Psoas muscle (tissue), 7 donors: ENCODE measurements at regions not wholly inside any gene's neighbourhood (a gene's known extent, or its start where the extent isn't known, plus 50 kb on each side); places are given as distances from the start of the nearest gene placed in this dataset.
"Not testable (repeated sequence)": the region's sequence is repeated elsewhere in the genome, so short reads cannot be mapped to it uniquely, and the experiment has no call there.

Source experiments
- ATAC-seq, 4 donors: fragments of 200-7000 bp; cut with Tn5 transposase; one replicate each; pipeline ENCODE4 v1.9.1; 2020; ENCODE audit warnings: moderate library complexity in 3 of 4, mild to moderate bottlenecking in 2 of 4
- DNase-seq, 2 donors: peaks; one replicate each; pipeline ENCODE4 v3.0.0-alpha.2; 2020
- H3K27ac ChIP-seq: fragments of 200-600 bp; one replicate; pipeline ENCODE4 v1.8.0; 2022
- H3K27me3 ChIP-seq, 3 donors: fragments of 200-600 bp in 1 of 3; one replicate each; pipeline versions ENCODE4 v1.6.1 to v1.8.0; 2013 to 2022; ENCODE audit warnings: low read length in 2 of 3, mild to moderate bottlenecking in 2 of 3, moderate library complexity in 1 of 3; ENCODE audit not compliant: insufficient read depth in 3 of 3
- H3K36me3 ChIP-seq, 2 donors: fragments of 200-600 bp in 1 of 2; one replicate each; pipeline versions ENCODE4 v1.6.1 to v1.8.0; 2013 to 2022; ENCODE audit warnings: low read depth in 1 of 2, mild to moderate bottlenecking in 1 of 2, moderate library complexity in 1 of 2; ENCODE audit not compliant: insufficient read depth in 1 of 2
- H3K4me1 ChIP-seq: fragments of 200-600 bp; one replicate; pipeline ENCODE4 v1.8.0; 2022
- H3K4me3 ChIP-seq: fragments of 200-600 bp; one replicate; pipeline ENCODE4 v1.8.0; 2022; ENCODE audit warnings: mild to moderate bottlenecking
- H3K9me3 ChIP-seq: fragments of 200-600 bp; one replicate; pipeline ENCODE4 v1.8.0; 2022
- WGBS, 3 donors: extraction: QIAGEN DNeasy Blood & Tissue Kit; methylation state at CpG; one replicate each; pipeline versions ENCODE4 v1.1.6 to v1.1.7; 2013; 5-methylcytosine and 5-hydroxymethylcytosine counted together
- intact Hi-C, 2 donors: fragments of 100-400 bp; cut with DNase I; formaldehyde crosslinking; loops; one replicate each; pipeline versions ENCODE4 v1.11.0 to v1.14.2; 2022
- TF ChIP-seq, protein P1 (sequence below): fragments of 200-600 bp; IDR thresholded peaks from one replicate; pipeline ENCODE4 v1.8.0; 2022; ENCODE audit warnings: antibody characterized with exemption
- donor health status: healthy with polysubstance abuse.
- donor health status: DM: no; HTN: no; CAD: no; lungs with moderate emphysema.
- donor health status: Bipolar disorder and iron deficiency.
- donor health status: healthy.
- donor health status: DM: yes; HTN: yes; CAD: no.
- donor health status: DM: no; HTN: no; CAD: no.
- donor health status: DM: yes; HTN: yes; CAD: no.

DNA sequence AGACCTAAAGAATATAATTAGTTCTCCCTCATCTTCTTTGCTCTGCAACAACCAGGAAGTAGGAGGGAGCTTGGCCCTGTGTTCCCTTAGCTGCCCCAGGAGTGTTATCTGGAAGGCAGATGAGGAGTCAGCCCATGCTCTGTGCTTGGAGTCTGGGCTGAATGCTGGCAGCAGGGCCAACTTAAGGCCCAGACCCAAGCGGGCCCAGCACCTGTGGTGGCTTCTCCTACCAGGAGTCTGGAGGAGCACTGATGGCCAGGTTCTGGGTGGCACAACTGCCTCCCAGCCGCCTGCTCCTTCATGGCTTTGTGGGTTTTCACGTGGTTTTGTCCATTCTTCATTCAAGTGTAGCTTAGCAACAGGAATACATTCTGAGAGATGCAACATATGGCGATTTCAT, 1910.7 kb upstream of the LRRTM1 start:
- intact Hi-C loops, result no loop called here
- WGBS, 3 donors, result 60 to 71% (median 68%) methylated on average over 4 of the region's 4 CpGs
- Histone ChIP-seq H3K4me1 (no peaks in the 10 kb centered on the region), H3K4me3 (no peak overlapping the region), H3K27me3 (no peaks in the 10 kb centered on the region), H3K36me3 (no peaks in the 10 kb centered on the region), H3K27ac (no peak overlapping the region), H3K9me3 (no peaks in the 10 kb centered on the region)
- ATAC-seq (no peak), DNase-seq (no peak)
- TF ChIP-seq, protein P1, sequence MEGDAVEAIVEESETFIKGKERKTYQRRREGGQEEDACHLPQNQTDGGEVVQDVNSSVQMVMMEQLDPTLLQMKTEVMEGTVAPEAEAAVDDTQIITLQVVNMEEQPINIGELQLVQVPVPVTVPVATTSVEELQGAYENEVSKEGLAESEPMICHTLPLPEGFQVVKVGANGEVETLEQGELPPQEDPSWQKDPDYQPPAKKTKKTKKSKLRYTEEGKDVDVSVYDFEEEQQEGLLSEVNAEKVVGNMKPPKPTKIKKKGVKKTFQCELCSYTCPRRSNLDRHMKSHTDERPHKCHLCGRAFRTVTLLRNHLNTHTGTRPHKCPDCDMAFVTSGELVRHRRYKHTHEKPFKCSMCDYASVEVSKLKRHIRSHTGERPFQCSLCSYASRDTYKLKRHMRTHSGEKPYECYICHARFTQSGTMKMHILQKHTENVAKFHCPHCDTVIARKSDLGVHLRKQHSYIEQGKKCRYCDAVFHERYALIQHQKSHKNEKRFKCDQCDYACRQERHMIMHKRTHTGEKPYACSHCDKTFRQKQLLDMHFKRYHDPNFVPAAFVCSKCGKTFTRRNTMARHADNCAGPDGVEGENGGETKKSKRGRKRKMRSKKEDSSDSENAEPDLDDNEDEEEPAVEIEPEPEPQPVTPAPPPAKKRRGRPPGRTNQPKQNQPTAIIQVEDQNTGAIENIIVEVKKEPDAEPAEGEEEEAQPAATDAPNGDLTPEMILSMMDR, result no peak

DNA sequence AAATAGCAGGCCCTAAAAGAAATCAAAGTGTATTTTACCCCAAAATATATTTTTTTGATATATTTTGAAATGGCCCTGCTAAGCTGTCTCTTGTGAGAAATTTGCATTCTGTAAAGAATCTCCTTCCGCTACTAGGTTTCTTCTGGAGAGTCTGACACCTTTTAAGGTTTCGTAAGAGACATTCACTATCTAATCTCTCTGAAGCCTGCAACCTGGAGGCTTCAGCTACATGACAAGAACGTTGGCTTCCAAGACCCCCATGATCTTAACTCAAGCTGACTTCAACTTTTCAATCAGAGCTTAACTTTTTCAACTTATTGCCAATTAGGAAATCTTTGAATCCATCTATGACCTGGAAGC, 1894.9 kb upstream of the LRRTM1 start:
- H3K9me3 ChIP-seq, result peaks cover 6% of the 10 kb centered on the region
- no peak overlapping the region for H3K27ac ChIP-seq
- TF ChIP-seq, protein P1, result no peak
- no peak overlapping the region for H3K4me3 ChIP-seq
- H3K4me1 ChIP-seq, result no peaks in the 10 kb centered on the region
- intact Hi-C loops, result no loop called here
- no peak for DNase-seq
- no peaks in the 10 kb centered on the region for H3K27me3 ChIP-seq
- no peak for ATAC-seq
- no peaks in the 10 kb centered on the region for H3K36me3 ChIP-seq
- WGBS, 3 donors, result 77 to 81% (median 80%) methylated on average over 3 of the region's 3 CpGs

DNA sequence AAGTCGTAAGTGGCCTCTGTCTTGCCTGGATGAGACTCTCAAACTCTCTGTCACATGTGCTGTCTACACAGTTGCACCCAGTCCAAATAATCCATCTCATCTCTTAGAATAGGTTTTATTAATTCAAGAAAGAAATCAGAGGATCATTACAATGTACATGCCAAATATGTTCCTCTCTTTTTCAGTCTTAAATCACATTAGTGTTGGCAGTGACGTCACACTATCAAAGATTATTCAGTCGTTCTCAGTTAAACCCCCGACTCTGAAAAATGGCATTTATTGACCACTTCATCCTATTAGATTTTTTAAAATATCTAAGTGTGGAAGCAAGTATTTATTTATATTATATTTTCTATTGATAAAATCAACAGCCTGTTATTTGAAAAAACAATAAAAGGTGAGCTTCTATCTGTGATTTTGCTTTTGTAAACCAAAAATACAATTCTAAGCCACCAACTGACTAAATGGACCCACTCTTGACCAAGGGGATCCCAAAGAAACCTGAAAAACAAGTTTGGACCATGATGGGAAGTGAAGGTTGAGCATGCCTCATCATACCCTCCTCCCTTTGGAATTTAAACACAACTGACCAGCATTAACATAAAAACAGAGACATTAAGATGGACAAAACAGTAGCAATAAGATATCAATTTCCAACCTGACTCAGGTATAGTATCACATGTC, 1894.4 kb upstream of the LRRTM1 start:
- ATAC-seq (no peak), DNase-seq (no peak)
- H3K27me3 ChIP-seq, result no peaks in the 10 kb centered on the region
- 83 to 92% (median 86%) methylated on average over 4 of the region's 4 CpGs for WGBS, 3 donors
- TF ChIP-seq, protein P1, result no peak
- H3K27ac ChIP-seq, result no peak overlapping the region
- H3K4me3 ChIP-seq, result no peak overlapping the region
- no peaks in the 10 kb centered on the region for H3K36me3 ChIP-seq
- H3K9me3 ChIP-seq, result peaks cover 6% of the 10 kb centered on the region
- H3K4me1 ChIP-seq, result no peaks in the 10 kb centered on the region
- intact Hi-C loops, result no loop called here

DNA sequence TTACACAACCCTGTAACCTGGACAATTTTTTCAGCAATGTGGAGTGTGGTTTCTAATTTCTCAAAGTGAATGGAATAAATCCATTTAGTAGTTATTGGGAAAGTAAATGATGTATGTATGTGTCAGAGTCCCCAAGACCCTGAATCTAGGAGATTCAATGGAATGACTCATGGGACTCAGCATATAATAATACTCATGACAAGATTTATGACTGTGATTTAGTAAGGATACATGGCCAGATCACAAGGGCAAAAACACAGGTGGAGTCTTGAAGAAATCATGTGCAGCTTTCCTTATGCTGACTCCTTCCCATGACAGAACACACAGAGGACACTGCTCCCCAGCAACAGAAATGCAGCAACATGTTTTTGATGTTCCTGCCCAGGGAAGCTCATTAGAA, 1877.7 kb upstream of the LRRTM1 start:
- intact Hi-C loops, result no loop called here
- DNase-seq, result no peak
- Histone ChIP-seq H3K27me3 (no peaks in the 10 kb centered on the region), H3K4me3 (no peak overlapping the region), H3K27ac (no peak overlapping the region), H3K9me3 (no peaks in the 10 kb centered on the region), H3K36me3 (no peaks in the 10 kb centered on the region), H3K4me1 (no peaks in the 10 kb centered on the region)
- TF ChIP-seq, protein P1, result no peak
- ATAC-seq, result no peak

DNA sequence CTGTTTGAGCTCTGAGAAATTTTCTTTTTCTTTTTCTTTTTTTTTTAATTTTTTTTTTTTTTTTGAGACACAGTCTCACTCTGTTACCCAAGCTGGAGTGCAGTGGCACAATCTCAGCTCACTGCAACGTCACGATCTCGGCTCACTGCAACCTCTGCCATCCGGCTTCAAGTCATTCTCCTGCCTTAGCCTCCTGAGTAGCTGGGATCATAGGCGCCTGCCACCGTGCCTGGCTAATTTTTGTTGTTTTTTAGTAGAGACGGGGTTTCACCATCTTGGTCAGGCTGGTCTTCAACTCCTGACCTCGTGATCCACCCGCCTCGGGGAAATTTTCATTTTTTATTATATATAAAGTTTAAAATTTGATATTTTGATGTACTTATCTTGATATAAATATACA, 1870.7 kb upstream of the LRRTM1 start:
- 92 to 96% (median 93%) methylated on average over 10 of the region's 10 CpGs for WGBS, 3 donors
- ATAC-seq, H3K4me1 ChIP-seq, intact Hi-C loops, H3K9me3 ChIP-seq, H3K27me3 ChIP-seq, H3K27ac ChIP-seq, H3K36me3 ChIP-seq, H3K4me3 ChIP-seq, DNase-seq: not testable (repeated sequence)
